ENCODE measurements at regions not wholly inside any gene's neighbourhood (a gene's known extent, or its start where the extent isn't known, plus 50 kb on each side); places are given as distances from the start of the nearest gene placed in this dataset.

GRCh38 chr15:36506733-36507356 is 72.6 kb upstream of the CDIN1 start (continued):
- no peak for TF ChIP-seq ZNF674 (CRISPR knock-in tag; IDR thresholded peaks at IDR 0.05; ENCODE audit: low read depth)
- TF ChIP-seq ZNF232 (CRISPR knock-in tag; IDR thresholded peaks at IDR 0.05; ENCODE audit: borderline replicate concordance): no peak
- TF ChIP-seq TBX2 (CRISPR knock-in tag; IDR thresholded peaks at IDR 0.05; ENCODE audit: borderline replicate concordance): peak; percentile 99
- TF ChIP-seq DR1 (CRISPR knock-in tag; IDR thresholded peaks at IDR 0.05): no peak
- peak; percentile 92 for TF ChIP-seq KDM3A (CRISPR knock-in tag; IDR thresholded peaks at IDR 0.05; ENCODE audit: low read depth)
- peak; percentile 93 to 96 for TF ChIP-seq EP300 (IDR thresholded peaks at IDR 0.05; ENCODE audit: low read depth in 2 of 2, low read length in 2 of 2)
- TF ChIP-seq EP300 (CRISPR knock-in tag; IDR thresholded peaks at IDR 0.05; ENCODE audit: borderline replicate concordance): peak; percentile 93
- TF ChIP-seq, protein P1, sequence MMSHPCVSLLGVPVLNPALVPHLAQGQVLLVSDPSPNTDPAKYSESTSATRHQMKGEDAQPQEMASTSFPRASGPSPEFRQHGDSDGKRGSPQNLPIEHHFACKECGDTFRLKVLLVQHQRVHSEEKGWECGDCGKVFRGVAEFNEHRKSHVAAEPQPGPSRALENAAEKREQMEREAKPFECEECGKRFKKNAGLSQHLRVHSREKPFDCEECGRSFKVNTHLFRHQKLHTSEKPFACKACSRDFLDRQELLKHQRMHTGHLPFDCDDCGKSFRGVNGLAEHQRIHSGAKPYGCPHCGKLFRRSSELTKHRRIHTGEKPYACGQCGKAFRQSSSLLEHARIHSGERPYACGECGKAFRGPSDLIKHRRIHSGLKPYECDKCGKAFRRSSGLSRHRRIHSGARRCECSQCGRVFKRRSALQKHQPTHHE (CRISPR knock-in tag; IDR thresholded peaks at IDR 0.05; ENCODE audit: borderline replicate concordance): no peak
- TF ChIP-seq CAMTA2 (CRISPR knock-in tag; IDR thresholded peaks at IDR 0.05; ENCODE audit: borderline replicate concordance): no peak
- no peak for TF ChIP-seq TFDP1 (CRISPR knock-in tag; IDR thresholded peaks at IDR 0.05; ENCODE audit: borderline replicate concordance)
- TF ChIP-seq ZNF292 (CRISPR knock-in tag; IDR thresholded peaks at IDR 0.05; ENCODE audit: borderline replicate concordance, low read depth): no peak
- TF ChIP-seq RBAK (CRISPR knock-in tag; IDR thresholded peaks at IDR 0.05): no peak
- no peak for TF ChIP-seq ZNF550 (CRISPR knock-in tag; IDR thresholded peaks at IDR 0.05; ENCODE audit: borderline replicate concordance)
- TF ChIP-seq RORA (CRISPR knock-in tag; IDR thresholded peaks at IDR 0.05): no peak
- no peak for TF ChIP-seq CBX1 (IDR thresholded peaks at IDR 0.05; ENCODE audit: low read depth)
- peak; percentile 94 for TF ChIP-seq HNF4A (CRISPR knock-in tag; IDR thresholded peaks at IDR 0.05)
- TF ChIP-seq ZNF235 (CRISPR knock-in tag; IDR thresholded peaks at IDR 0.05; ENCODE audit: borderline replicate concordance): no peak
- peak; percentile 64; the same call in 1 of the 2 replicates for TF ChIP-seq MED1 (CRISPR knock-in tag; IDR thresholded peaks at IDR 0.05)
- no peak for TF ChIP-seq ZNF672 (CRISPR knock-in tag; IDR thresholded peaks at IDR 0.05)
- no peak for TF ChIP-seq ZNF253 (CRISPR knock-in tag; IDR thresholded peaks at IDR 0.05; ENCODE audit: borderline replicate concordance)
- TF ChIP-seq ZNF335 (CRISPR knock-in tag; IDR thresholded peaks at IDR 0.05): no peak
- no peak for TF ChIP-seq ZNF691 (CRISPR knock-in tag; IDR thresholded peaks at IDR 0.05; ENCODE audit: borderline replicate concordance, low read depth)
- no peak for TF ChIP-seq KAT7 (CRISPR knock-in tag; IDR thresholded peaks at IDR 0.05; ENCODE audit: borderline replicate concordance)

Data from HepG2 (cell line).